Muscle of arm (tissue), 1 donor: ENCODE measurements at regions not wholly inside any gene's neighbourhood (a gene's known extent, or its start where the extent isn't known, plus 50 kb on each side); places are given as distances from the start of the nearest gene placed in this dataset.
"Not testable (repeated sequence)": the region's sequence is repeated elsewhere in the genome, so short reads cannot be mapped to it uniquely, and the experiment has no call there.

ENCODE experiments used
- DNase-seq: peaks from one replicate; pipeline ENCODE4 v3.0.0-alpha.2; 2013

- not testable (repeated sequence) for DNase-seq
Measured at GRCh38 chrX:67475259-67475658, 68.6 kb upstream of the AR start.

- DNase-seq, result no peak
Measured at GRCh38 chrX:67480789-67481188, 63.0 kb upstream of the AR start.
